ENCODE measurements at regions not wholly inside any gene's neighbourhood (a gene's known extent, or its start where the extent isn't known, plus 50 kb on each side); places are given as distances from the start of the nearest gene placed in this dataset.

DNA sequence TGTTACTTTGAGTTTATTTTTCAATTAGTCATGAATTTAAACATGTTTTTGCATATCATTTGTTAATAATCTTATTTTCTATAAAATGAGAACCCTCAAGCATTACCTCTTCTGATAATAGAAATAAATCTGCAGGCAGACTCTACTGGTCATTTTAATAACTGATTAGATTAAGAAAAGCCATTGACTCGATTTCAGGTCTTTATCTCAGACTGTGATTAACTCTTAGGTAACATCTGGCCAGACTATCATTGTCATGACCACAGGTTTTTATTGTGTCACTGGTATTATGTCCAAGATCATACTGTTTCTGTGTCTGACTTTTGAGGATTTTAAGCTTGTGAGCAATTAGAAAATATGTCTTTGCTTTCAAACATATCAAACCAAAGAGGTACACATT is 83.6 kb upstream of the SLC13A1 start:
- CTCF ChIA-PET: no interaction called here
- POLR2A ChIA-PET (ENCODE audit: low non-redundant PET): no interaction called here
- Histone ChIP-seq H3K27ac (ENCODE audit: low read depth, low read length, poor library complexity, severe bottlenecking) (no peak overlapping the region), H3K4me1 (ENCODE audit: insufficient read depth, low read length, poor library complexity, severe bottlenecking) (no peaks in the 10 kb centered on the region), H3K4me3 (ENCODE audit: low read depth, low read length, poor library complexity, severe bottlenecking) (no peak overlapping the region), H3K36me3 (ENCODE audit: insufficient read depth, low read length, poor library complexity, severe bottlenecking) (no peaks in the 10 kb centered on the region), H3K9me3 (ENCODE audit: low read depth, low read length, poor library complexity, severe bottlenecking) (no peaks in the 10 kb centered on the region), H3K27me3 (replicated peaks; ENCODE audit: insufficient read depth, low read depth, low read length, poor library complexity) (no peaks in the 10 kb centered on the region)
- BruUV-seq (replicated peaks): no TSS peak
- TF ChIP-seq, protein P1, sequence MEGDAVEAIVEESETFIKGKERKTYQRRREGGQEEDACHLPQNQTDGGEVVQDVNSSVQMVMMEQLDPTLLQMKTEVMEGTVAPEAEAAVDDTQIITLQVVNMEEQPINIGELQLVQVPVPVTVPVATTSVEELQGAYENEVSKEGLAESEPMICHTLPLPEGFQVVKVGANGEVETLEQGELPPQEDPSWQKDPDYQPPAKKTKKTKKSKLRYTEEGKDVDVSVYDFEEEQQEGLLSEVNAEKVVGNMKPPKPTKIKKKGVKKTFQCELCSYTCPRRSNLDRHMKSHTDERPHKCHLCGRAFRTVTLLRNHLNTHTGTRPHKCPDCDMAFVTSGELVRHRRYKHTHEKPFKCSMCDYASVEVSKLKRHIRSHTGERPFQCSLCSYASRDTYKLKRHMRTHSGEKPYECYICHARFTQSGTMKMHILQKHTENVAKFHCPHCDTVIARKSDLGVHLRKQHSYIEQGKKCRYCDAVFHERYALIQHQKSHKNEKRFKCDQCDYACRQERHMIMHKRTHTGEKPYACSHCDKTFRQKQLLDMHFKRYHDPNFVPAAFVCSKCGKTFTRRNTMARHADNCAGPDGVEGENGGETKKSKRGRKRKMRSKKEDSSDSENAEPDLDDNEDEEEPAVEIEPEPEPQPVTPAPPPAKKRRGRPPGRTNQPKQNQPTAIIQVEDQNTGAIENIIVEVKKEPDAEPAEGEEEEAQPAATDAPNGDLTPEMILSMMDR (conservative IDR thresholded peaks at IDR 0.05; ENCODE audit: low read depth, low read length): no peak
- no peak for TF ChIP-seq EZH2 (IDR thresholded peaks at IDR 0.05; ENCODE audit: borderline replicate concordance, low read depth, low read length, poor library complexity, severe bottlenecking)
- DNase-seq (ENCODE audit: low spot score): no peak
- intact Hi-C loops (cut with micrococcal nuclease; ENCODE audit: unreplicated experiment): no loop called here

DNA sequence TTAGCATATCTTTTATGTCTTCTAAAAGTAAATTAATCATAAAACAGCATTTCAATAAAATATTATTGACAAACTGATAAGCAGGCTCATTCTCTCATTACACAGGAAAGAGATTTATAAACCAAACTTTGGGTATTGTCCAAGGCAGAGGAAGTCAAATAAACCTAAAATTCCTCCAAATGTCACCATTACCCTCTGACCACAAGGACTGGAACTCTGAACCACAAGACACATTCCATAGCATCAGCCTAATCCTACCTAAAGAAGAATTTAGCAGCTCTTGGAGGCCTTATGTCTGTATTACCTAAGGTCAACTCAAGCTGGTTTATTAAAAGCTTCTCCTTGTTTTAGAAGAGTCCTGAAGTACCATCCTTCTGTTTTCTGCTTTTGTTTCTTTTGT is 82.4 kb upstream of the SLC13A1 start:
- no peak for DNase-seq (ENCODE audit: low spot score)
- TF ChIP-seq, protein P1 (conservative IDR thresholded peaks at IDR 0.05; ENCODE audit: low read depth, low read length): no peak
- TF ChIP-seq EZH2 (IDR thresholded peaks at IDR 0.05; ENCODE audit: borderline replicate concordance, low read depth, low read length, poor library complexity, severe bottlenecking): no peak
- no peaks in the 10 kb centered on the region for H3K36me3 ChIP-seq (ENCODE audit: insufficient read depth, low read length, poor library complexity, severe bottlenecking)
- no peaks in the 10 kb centered on the region for H3K9me3 ChIP-seq (ENCODE audit: low read depth, low read length, poor library complexity, severe bottlenecking)
- intact Hi-C loops (cut with micrococcal nuclease; ENCODE audit: unreplicated experiment): no loop called here
- BruUV-seq (replicated peaks): no TSS peak
- no peaks in the 10 kb centered on the region for H3K4me1 ChIP-seq (ENCODE audit: insufficient read depth, low read length, poor library complexity, severe bottlenecking)
- no peaks in the 10 kb centered on the region for H3K27me3 ChIP-seq (replicated peaks; ENCODE audit: insufficient read depth, low read depth, low read length, poor library complexity)
- POLR2A ChIA-PET (ENCODE audit: low non-redundant PET): no interaction called here
- no peak overlapping the region for H3K27ac ChIP-seq (ENCODE audit: low read depth, low read length, poor library complexity, severe bottlenecking)
- CTCF ChIA-PET: no interaction called here
- H3K4me3 ChIP-seq (ENCODE audit: low read depth, low read length, poor library complexity, severe bottlenecking): no peak overlapping the region

DNA sequence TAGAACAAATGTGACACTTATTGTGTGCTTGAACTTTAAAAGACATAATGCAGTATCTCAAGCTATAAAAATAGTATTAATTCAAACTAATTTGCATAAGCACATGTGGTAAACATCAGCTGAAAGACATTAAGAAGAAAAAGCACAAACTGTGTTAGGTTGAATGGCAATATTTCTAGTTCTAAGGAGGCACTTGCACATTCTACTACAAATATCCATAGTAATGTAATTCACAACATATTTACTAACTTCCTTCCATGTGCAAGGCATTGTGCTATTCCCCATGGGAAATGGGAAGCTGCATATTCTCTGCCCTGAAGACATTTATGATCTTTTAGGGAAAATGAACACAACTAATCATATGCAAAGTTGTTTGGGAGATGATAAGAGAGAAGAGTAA is 80.2 kb upstream of the SLC13A1 start:
- Histone ChIP-seq H3K36me3 (ENCODE audit: insufficient read depth, low read length, poor library complexity, severe bottlenecking) (no peaks in the 10 kb centered on the region), H3K4me1 (ENCODE audit: insufficient read depth, low read length, poor library complexity, severe bottlenecking) (no peaks in the 10 kb centered on the region), H3K27ac (ENCODE audit: low read depth, low read length, poor library complexity, severe bottlenecking) (no peak overlapping the region), H3K9me3 (ENCODE audit: low read depth, low read length, poor library complexity, severe bottlenecking) (no peaks in the 10 kb centered on the region), H3K4me3 (ENCODE audit: low read depth, low read length, poor library complexity, severe bottlenecking) (no peak overlapping the region), H3K27me3 (replicated peaks; ENCODE audit: insufficient read depth, low read depth, low read length, poor library complexity) (no peaks in the 10 kb centered on the region)
- POLR2A ChIA-PET (ENCODE audit: low non-redundant PET): no interaction called here
- intact Hi-C loops (cut with micrococcal nuclease; ENCODE audit: unreplicated experiment): no loop called here
- BruUV-seq (replicated peaks): no TSS peak
- TF ChIP-seq EZH2 (IDR thresholded peaks at IDR 0.05; ENCODE audit: borderline replicate concordance, low read depth, low read length, poor library complexity, severe bottlenecking): no peak
- TF ChIP-seq, protein P1 (conservative IDR thresholded peaks at IDR 0.05; ENCODE audit: low read depth, low read length): no peak
- CTCF ChIA-PET: no interaction called here
- no peak for DNase-seq (ENCODE audit: low spot score)
